SK-N-SH treated with all-trans-retinoic acid at 6 μM for 48 hours (cell line): ENCODE measurements at regions not wholly inside any gene's neighbourhood (a gene's known extent, or its start where the extent isn't known, plus 50 kb on each side); places are given as distances from the start of the nearest gene placed in this dataset.

Experiments
- ARNTL ChIP-seq: fragments of 450-650 bp; formaldehyde crosslinking; IDR thresholded peaks from 2 replicates; pipeline ENCODE4 v1.5.0; 2020; ENCODE audit warnings: low read depth, mild to moderate bottlenecking, moderate library complexity, borderline replicate concordance
- CREB5 ChIP-seq: fragments of 250-450 bp; sonication (Bioruptor Pico); IDR thresholded peaks from 2 replicates; pipeline ENCODE4 v1.5.1; 2020; ENCODE audit warnings: low read depth, mild to moderate bottlenecking, moderate library complexity
- CSDC2 ChIP-seq: fragments of 250-450 bp; sonication (Bioruptor Pico); IDR thresholded peaks from 2 replicates; pipeline ENCODE4 v1.5.0; 2020; ENCODE audit warnings: mild to moderate bottlenecking, moderate library complexity
- GLIS3 ChIP-seq: fragments of 250-450 bp; sonication (Bioruptor Pico); IDR thresholded peaks from 2 replicates; pipeline ENCODE4 v1.5.0; 2020; ENCODE audit warnings: mild to moderate bottlenecking, moderate library complexity
- PATZ1 ChIP-seq: fragments of 250-450 bp; sonication (Bioruptor Pico); IDR thresholded peaks from 2 replicates; pipeline ENCODE4 v1.8.0; 2020; ENCODE audit warnings: mild to moderate bottlenecking, moderate library complexity, borderline replicate concordance
- POU6F1 ChIP-seq: fragments of 250-450 bp; sonication (Bioruptor Pico); IDR thresholded peaks from 2 replicates; pipeline ENCODE4 v1.8.0; 2021; ENCODE audit warnings: low read depth, mild to moderate bottlenecking, moderate library complexity, borderline replicate concordance
- PPARA ChIP-seq: fragments of 250-450 bp; sonication (Bioruptor Pico); IDR thresholded peaks from 2 replicates; pipeline ENCODE4 v1.5.0; 2020; ENCODE audit warnings: mild to moderate bottlenecking, borderline replicate concordance
- RARB ChIP-seq: fragments of 250-450 bp; sonication (Bioruptor Pico); IDR thresholded peaks from 2 replicates; pipeline ENCODE4 v1.8.0; 2021; ENCODE audit warnings: mild to moderate bottlenecking, moderate library complexity
- TSHZ2 ChIP-seq: fragments of 250-450 bp; sonication (Bioruptor Pico); IDR thresholded peaks from 2 replicates; pipeline ENCODE4 v1.5.0; 2020; ENCODE audit warnings: mild to moderate bottlenecking, moderate library complexity
- ZFP3 ChIP-seq: fragments of 250-450 bp; sonication (Bioruptor Pico); IDR thresholded peaks from 2 replicates; pipeline ENCODE4 v1.5.0; 2020; ENCODE audit warnings: mild to moderate bottlenecking, moderate library complexity
- ZFP30 ChIP-seq: fragments of 450-650 bp; formaldehyde crosslinking; IDR thresholded peaks from 2 replicates; pipeline ENCODE4 v1.5.0; 2022; ENCODE audit warnings: mild to moderate bottlenecking, moderate library complexity
- ZNF565 ChIP-seq: fragments of 450-650 bp; formaldehyde crosslinking; conservative IDR thresholded peaks from 2 replicates; pipeline ENCODE4 v1.5.0; 2020; ENCODE audit warnings: low read depth, mild to moderate bottlenecking, moderate library complexity
- ZNF8 ChIP-seq: fragments of 450-650 bp; formaldehyde crosslinking; IDR thresholded peaks from 2 replicates; pipeline ENCODE4 v1.5.0; 2020; ENCODE audit warnings: mild to moderate bottlenecking, moderate library complexity

- TF ChIP-seq PATZ1, result no peak
- TF ChIP-seq ZNF8, result no peak
- TF ChIP-seq CREB5 (CRISPR knock-in tag), result no peak
- no peak for TF ChIP-seq RARB (CRISPR knock-in tag)
- no peak for TF ChIP-seq POU6F1 (CRISPR knock-in tag)
- no peak for TF ChIP-seq ZNF565 (CRISPR knock-in tag)
- TF ChIP-seq GLIS3 (CRISPR knock-in tag), result no peak
- no peak for TF ChIP-seq ZFP3 (CRISPR knock-in tag)
- TF ChIP-seq PPARA (CRISPR knock-in tag), result no peak
- no peak for TF ChIP-seq ZFP30 (CRISPR knock-in tag)
- TF ChIP-seq TSHZ2, result no peak
- TF ChIP-seq CSDC2 (CRISPR knock-in tag), result no peak
- TF ChIP-seq ARNTL (CRISPR knock-in tag), result no peak
These were observed 151.2 kb downstream of the EDN3 start for GRCh38 chr20:59451641-59452040.
